Glutamatergic neuron (in vitro differentiated cells): ENCODE measurements at regions not wholly inside any gene's neighbourhood (a gene's known extent, or its start where the extent isn't known, plus 50 kb on each side); places are given as distances from the start of the nearest gene placed in this dataset.
"Not testable (repeated sequence)": the region's sequence is repeated elsewhere in the genome, so short reads cannot be mapped to it uniquely, and the experiment has no call there.

ENCODE experiments used
- DNase-seq: peaks from one replicate; pipeline ENCODE4 v3.0.0; 2022
- H3K27ac Mint-ChIP-seq: one replicate; pipeline ENCODE4 v1.8.0; 2020; ENCODE audit warnings: mild to moderate bottlenecking, mixed read lengths, inconsistent platforms; ENCODE audit not compliant: unreplicated experiment
- H3K27me3 Mint-ChIP-seq: one replicate; pipeline ENCODE4 v1.8.0; 2020; ENCODE audit warnings: mild to moderate bottlenecking, moderate library complexity, mixed read lengths, inconsistent platforms; ENCODE audit not compliant: unreplicated experiment
- H3K36me3 Mint-ChIP-seq: one replicate; pipeline ENCODE4 v1.8.0; 2020; ENCODE audit warnings: mild to moderate bottlenecking, mixed read lengths, inconsistent platforms; ENCODE audit not compliant: unreplicated experiment
- H3K4me1 Mint-ChIP-seq: one replicate; pipeline ENCODE4 v1.8.0; 2020; ENCODE audit warnings: mild to moderate bottlenecking, low read depth, mixed read lengths, inconsistent platforms; ENCODE audit not compliant: unreplicated experiment
- H3K4me3 Mint-ChIP-seq: one replicate; pipeline ENCODE4 v1.8.0; 2020; ENCODE audit warnings: mild to moderate bottlenecking, mixed read lengths, inconsistent platforms; ENCODE audit not compliant: unreplicated experiment
- H3K9me3 Mint-ChIP-seq: one replicate; pipeline ENCODE4 v1.8.0; 2020; ENCODE audit warnings: mild to moderate bottlenecking, moderate library complexity, mixed read lengths, inconsistent platforms; ENCODE audit not compliant: unreplicated experiment
- TF ChIP-seq, protein P1 (sequence below): fragments of 200-600 bp; sonication (generic); IDR thresholded peaks from one replicate; pipeline ENCODE4 v1.5.0; 2021; ENCODE audit not compliant: partially characterized antibody, unreplicated experiment

DNA sequence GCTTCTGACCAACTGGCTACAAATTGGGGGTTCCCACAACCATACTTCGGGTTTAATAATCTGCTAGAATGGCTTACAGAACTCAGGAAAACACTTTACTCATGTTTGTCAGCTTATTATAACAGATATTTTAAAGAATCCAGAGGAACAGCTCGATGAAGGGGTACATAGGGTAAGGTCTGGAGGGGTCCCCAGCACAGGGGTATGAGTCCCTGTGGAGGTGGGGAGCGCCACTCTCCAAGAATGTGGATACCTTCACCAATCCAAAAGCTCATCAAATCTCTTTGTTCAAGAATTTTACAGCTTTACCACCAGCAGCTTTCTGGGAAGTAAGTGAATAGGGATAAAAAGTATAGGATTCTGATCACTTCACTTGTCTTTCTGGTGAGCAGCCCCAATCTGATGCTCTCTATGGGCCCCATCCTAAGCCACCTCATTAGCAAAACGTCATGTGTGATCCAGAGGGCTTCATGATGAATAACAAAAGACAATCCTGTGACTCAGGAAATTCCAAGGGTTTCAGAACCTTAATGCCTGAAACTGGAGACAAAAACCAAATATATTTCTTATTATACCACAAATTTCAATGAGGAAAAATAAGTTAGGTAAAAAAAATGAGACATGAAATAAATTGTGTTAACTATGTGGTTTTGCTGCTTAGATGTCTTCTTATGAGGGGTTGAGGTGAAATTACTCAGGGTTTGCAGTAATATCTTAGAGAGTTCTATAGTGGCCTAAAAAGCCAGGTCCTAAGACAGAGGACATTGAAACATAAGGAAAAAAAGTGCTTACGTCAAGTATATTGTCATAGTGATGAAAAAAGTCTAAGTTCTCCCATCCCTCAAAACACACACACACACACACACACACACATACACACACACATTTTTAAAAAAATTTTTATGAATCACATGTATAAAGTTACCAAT, 290.5 kb downstream of the ANXA1 start:
- Mint-ChIP-seq H3K27me3 (no peaks in the 10 kb centered on the region), H3K36me3 (no peaks in the 10 kb centered on the region), H3K27ac (no peak overlapping the region), H3K9me3 (no peaks in the 10 kb centered on the region), H3K4me3 (no peak overlapping the region), H3K4me1 (no peaks in the 10 kb centered on the region)
- TF ChIP-seq, protein P1, sequence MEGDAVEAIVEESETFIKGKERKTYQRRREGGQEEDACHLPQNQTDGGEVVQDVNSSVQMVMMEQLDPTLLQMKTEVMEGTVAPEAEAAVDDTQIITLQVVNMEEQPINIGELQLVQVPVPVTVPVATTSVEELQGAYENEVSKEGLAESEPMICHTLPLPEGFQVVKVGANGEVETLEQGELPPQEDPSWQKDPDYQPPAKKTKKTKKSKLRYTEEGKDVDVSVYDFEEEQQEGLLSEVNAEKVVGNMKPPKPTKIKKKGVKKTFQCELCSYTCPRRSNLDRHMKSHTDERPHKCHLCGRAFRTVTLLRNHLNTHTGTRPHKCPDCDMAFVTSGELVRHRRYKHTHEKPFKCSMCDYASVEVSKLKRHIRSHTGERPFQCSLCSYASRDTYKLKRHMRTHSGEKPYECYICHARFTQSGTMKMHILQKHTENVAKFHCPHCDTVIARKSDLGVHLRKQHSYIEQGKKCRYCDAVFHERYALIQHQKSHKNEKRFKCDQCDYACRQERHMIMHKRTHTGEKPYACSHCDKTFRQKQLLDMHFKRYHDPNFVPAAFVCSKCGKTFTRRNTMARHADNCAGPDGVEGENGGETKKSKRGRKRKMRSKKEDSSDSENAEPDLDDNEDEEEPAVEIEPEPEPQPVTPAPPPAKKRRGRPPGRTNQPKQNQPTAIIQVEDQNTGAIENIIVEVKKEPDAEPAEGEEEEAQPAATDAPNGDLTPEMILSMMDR: no peak
- no peak for DNase-seq

DNA sequence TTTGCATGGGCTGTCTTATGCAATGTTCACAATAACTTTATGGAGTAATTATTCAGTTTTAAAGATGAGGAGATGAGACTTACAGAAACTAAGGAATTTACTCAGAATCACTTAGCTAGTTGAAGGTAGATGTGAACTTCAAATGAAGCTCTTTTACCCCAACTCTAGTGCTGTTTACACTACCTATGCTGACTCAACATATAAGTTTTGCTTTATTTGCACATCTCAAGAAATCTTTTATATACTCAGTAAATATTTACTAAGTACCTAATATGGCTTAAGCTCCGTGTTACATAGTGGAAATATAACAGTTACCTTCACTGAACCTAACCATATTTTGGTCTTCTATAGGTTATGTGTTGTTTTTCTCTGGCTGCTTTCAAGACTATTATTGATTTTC, 293.2 kb downstream of the ANXA1 start:
- Mint-ChIP-seq H3K27me3 (no peaks in the 10 kb centered on the region), H3K4me3 (no peak overlapping the region), H3K9me3 (no peaks in the 10 kb centered on the region), H3K27ac (no peak overlapping the region), H3K4me1 (no peaks in the 10 kb centered on the region), H3K36me3 (no peaks in the 10 kb centered on the region)
- TF ChIP-seq, protein P1: no peak
- DNase-seq: no peak

DNA sequence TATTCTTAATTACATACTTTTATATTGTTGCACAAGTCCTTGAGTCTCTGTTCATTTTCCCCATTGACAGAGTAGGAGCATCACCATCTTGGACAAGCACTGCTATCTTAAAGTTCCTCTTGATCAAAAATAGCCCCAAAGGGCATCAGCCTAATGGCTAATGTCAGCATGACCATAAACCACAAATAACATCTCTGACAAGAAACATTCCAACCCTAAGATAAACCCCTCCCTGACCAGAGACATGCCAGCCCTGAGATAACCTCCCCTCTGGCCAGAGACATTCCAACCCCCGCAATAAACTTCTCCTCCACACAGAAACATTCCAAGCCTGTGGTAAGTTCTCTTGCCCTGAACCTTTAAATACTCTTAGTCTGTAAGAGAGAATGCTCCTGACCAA, 293.7 kb downstream of the ANXA1 start:
- DNase-seq, H3K27me3 Mint-ChIP-seq, H3K36me3 Mint-ChIP-seq, H3K4me3 Mint-ChIP-seq, H3K27ac Mint-ChIP-seq, H3K9me3 Mint-ChIP-seq, H3K4me1 Mint-ChIP-seq: not testable (repeated sequence)

DNA sequence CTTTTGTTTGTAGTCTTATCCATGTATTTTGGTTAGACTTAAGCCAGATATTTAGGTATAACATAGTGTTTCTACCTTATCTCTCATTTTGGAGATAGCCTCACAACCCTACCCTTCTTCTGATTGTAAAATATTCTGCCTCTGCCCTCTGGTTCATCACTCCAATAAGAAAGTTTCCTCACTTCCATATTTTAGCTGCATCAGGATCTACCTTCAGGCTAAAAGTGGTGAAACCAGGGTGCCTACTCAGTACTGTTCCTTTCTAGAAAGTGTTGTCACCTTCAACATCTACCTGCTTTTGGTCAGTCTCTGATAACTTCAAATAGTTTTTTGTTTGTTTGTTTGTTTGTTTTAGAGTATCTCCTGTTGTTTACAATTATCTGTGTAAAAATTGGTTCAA, 294.6 kb downstream of the ANXA1 start:
- Mint-ChIP-seq H3K4me1 (no peaks in the 10 kb centered on the region), H3K9me3 (no peaks in the 10 kb centered on the region), H3K27me3 (no peaks in the 10 kb centered on the region), H3K36me3 (no peaks in the 10 kb centered on the region), H3K4me3 (no peak overlapping the region), H3K27ac (no peak overlapping the region)
- TF ChIP-seq, protein P1: no peak
- no peak for DNase-seq

DNA sequence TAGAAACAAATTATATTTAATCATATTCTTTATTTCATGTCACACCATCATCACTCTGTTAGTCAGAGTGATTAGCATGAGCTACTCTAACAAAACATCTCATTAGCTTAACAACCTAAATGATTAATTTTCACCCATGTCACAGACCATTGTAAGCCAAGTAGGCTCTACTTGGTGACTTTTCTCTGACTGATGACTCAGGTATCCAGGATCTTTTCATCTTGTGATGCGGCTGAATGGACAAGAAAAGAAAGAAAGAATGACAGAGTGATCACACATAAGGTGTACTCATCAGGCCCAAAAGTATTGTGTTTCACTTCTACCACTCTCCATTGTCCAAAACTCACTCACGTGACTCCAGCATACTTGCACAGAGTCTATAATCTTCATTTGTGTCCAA, 299.3 kb downstream of the ANXA1 start:
- no peak for DNase-seq
- Mint-ChIP-seq H3K9me3 (no peaks in the 10 kb centered on the region), H3K27ac (no peak overlapping the region), H3K36me3 (no peaks in the 10 kb centered on the region), H3K4me3 (no peak overlapping the region), H3K27me3 (no peaks in the 10 kb centered on the region), H3K4me1 (no peaks in the 10 kb centered on the region)
- TF ChIP-seq, protein P1: no peak
